ENCODE measurements at regions not wholly inside any gene's neighbourhood (a gene's known extent, or its start where the extent isn't known, plus 50 kb on each side); places are given as distances from the start of the nearest gene placed in this dataset.

GRCh38 chr19:29325241-29325975 is 112.5 kb upstream of the UQCRFS1 start:
- Histone ChIP-seq H3K14ac (ENCODE audit: insufficient read length) (no peak overlapping the region), H2BK20ac (ENCODE audit: low read length) (no peak overlapping the region), H3K56ac (replicated peaks; ENCODE audit: insufficient read length, low read depth, low read length) (no peak overlapping the region), H3K9ac (replicated peaks in 1 of 4; ENCODE audit: extremely low read depth in 1 of 4, low read depth in 3 of 4, low read length in 3 of 4) (no peak overlapping the region), H3K36me3 (ENCODE audit: control insufficient read depth in 2 of 4, insufficient read depth in 4 of 4, low read length in 3 of 4) (no peaks in the 10 kb centered on the region), H3K4me2 (ENCODE audit: insufficient read depth in 1 of 2, low read depth in 2 of 2, low read length in 2 of 2) (no peak overlapping the region), H3K4ac (replicated peaks; ENCODE audit: insufficient read length, low read depth, low read length) (no peak overlapping the region), H2BK12ac (ENCODE audit: low read depth, low read length) (no peak overlapping the region), H3K79me1 (ENCODE audit: low read depth, low read length) (no peaks in the 10 kb centered on the region), H4K8ac (ENCODE audit: extremely low read depth, insufficient read depth, low read length) (no peak overlapping the region), H4K5ac (ENCODE audit: insufficient read length, low read depth, low read length) (no peak overlapping the region), H2AK5ac (ENCODE audit: low read depth, low read length) (no peak overlapping the region), H3K27me3 (replicated peaks in 1 of 4; ENCODE audit: control insufficient read depth in 3 of 4, extremely low read depth in 1 of 4, insufficient read depth in 3 of 4, low read length in 3 of 4) (no peaks in the 10 kb centered on the region; a peak in 2 of 7 replicates), H2AFZ (ENCODE audit: low read length) (no peak overlapping the region), H3K23ac (ENCODE audit: insufficient read length) (no peak overlapping the region), H3K4me3 (ENCODE audit: extremely low read depth in 1 of 4, insufficient read depth in 2 of 4, low read depth in 3 of 4, low read length in 4 of 4) (no peak overlapping the region), H3K18ac (ENCODE audit: extremely low read depth, low read length) (no peak overlapping the region), H3K23me2 (ENCODE audit: low read depth, low read length) (no peaks in the 10 kb centered on the region), H3K79me2 (ENCODE audit: control insufficient read depth in 1 of 2, insufficient read depth in 2 of 2, low read length in 2 of 2) (no peaks in the 10 kb centered on the region), H2BK15ac (ENCODE audit: low read length) (no peak overlapping the region), H3K9me3 (ENCODE audit: insufficient read depth in 2 of 2, low read depth in 1 of 2, low read length in 1 of 2) (no peaks in the 10 kb centered on the region; a peak in 1 of 4 replicates), H3K27ac (ENCODE audit: low read depth, low read length) (no peak overlapping the region), H4K20me1 (replicated peaks in 1 of 2; ENCODE audit: control insufficient read depth in 1 of 2, insufficient read depth in 2 of 2, low read length in 2 of 2) (peaks cover 0 to 2% of the 10 kb centered on the region in 2 experiments), H4K91ac (replicated peaks; ENCODE audit: insufficient read length, low read length) (no peak overlapping the region), H2BK5ac (ENCODE audit: low read depth, low read length) (no peak overlapping the region), H3K4me1 (replicated peaks in 1 of 4; ENCODE audit: control insufficient read depth in 3 of 4, insufficient read depth in 4 of 4, low read length in 3 of 4) (no peaks in the 10 kb centered on the region; a peak in 1 of 7 replicates), H2BK120ac (replicated peaks; ENCODE audit: low read depth, low read length) (no peak overlapping the region)
- DNase-seq (ENCODE audit: low read depth in 1 of 2, low spot score in 2 of 2) (no peak), FAIRE-seq (no peak)
- CTCF ChIA-PET (ENCODE audit: partially characterized antibody) = interaction anchor here (0.6 to 1.5 kb wide), 2 partner anchors 126 to 202 kb away, joined by 3 to 5 read pairs; no protein-coding TSS in a partner anchor
- WGBS, 2 experiments (ENCODE audit: extremely low coverage in 1 of 2, insufficient coverage in 1 of 2, insufficient read length in 1 of 2, insufficient replicate concordance in 2 of 2, low coverage in 1 of 2, low lambda C conversion rate in 2 of 2, missing lambda C conversion rate in 1 of 2) = 91% methylated on average over 9 of the region's 11 CpGs; no CpG with 5 or more reads in 1 of the 2 experiments
- POLR2A ChIA-PET (ENCODE audit: partially characterized antibody) = no interaction called here
- TF ChIP-seq PHF8 (conservative IDR thresholded peaks at IDR 0.05; ENCODE audit: low read depth, low read length) (no peak), KDM1A (IDR thresholded peaks at IDR 0.05; ENCODE audit: borderline replicate concordance, low read length) (no peak), FOSL1 (IDR thresholded peaks at IDR 0.05; ENCODE audit: insufficient read depth, low read depth, low read length) (no peak), SP1 (IDR thresholded peaks at IDR 0.05; ENCODE audit: low read depth, low read length) (no peak), GABPA (IDR thresholded peaks at IDR 0.05; ENCODE audit: borderline replicate concordance, insufficient read depth, low read length) (no peak), MAX (IDR thresholded peaks at IDR 0.05) (no peak), YY1 (IDR thresholded peaks at IDR 0.05; ENCODE audit: low read depth, low read length) (no peak), POLR2AphosphoS5 (IDR thresholded peaks at IDR 0.05; ENCODE audit: low read depth, low read length) (no peak), GTF2F1 (IDR thresholded peaks at IDR 0.05; ENCODE audit: borderline replicate concordance, low read depth, low read length) (no peak), POLR2A (IDR thresholded peaks at IDR 0.05; ENCODE audit: control extremely low read depth in 1 of 2, low read depth in 2 of 2, low read length in 2 of 2) (no peak), HDAC2 (IDR thresholded peaks at IDR 0.05; ENCODE audit: borderline replicate concordance in 1 of 2, low read depth in 2 of 2, low read length in 2 of 2) (no peak), SIRT6 (IDR thresholded peaks at IDR 0.05; ENCODE audit: low read length) (no peak), SUZ12 (IDR thresholded peaks at IDR 0.05; ENCODE audit: low read length) (no peak), TBP (IDR thresholded peaks at IDR 0.05; ENCODE audit: low read depth, low read length) (no peak)
